ENCODE measurements at regions not wholly inside any gene's neighbourhood (a gene's known extent, or its start where the extent isn't known, plus 50 kb on each side); places are given as distances from the start of the nearest gene placed in this dataset.

- no peak overlapping the region for H3K27ac Mint-ChIP-seq
- H3K27me3 ChIP-seq (ENCODE audit: insufficient read depth, low read length): no peaks in the 10 kb centered on the region
- peaks cover 2% of the 10 kb centered on the region; the same call in 1 of the 2 replicates for H3K4me1 ChIP-seq (ENCODE audit: insufficient read depth, low read length)
- no peak overlapping the region for H2BK12ac ChIP-seq (ENCODE audit: insufficient read length, low read depth, low read length)
- no peak overlapping the region for H2BK15ac ChIP-seq (ENCODE audit: low read depth, low read length)
- H2AFZ ChIP-seq (ENCODE audit: low read length): no peak overlapping the region
- H3K9ac ChIP-seq (ENCODE audit: extremely low read depth, insufficient read length, low read length): no peak overlapping the region
- DNase-seq: no peak
- no peaks in the 10 kb centered on the region for H3K23me2 ChIP-seq (ENCODE audit: insufficient read length, low read depth, low read length, poor library complexity, severe bottlenecking)
- H2BK5ac ChIP-seq (ENCODE audit: insufficient read length, low read length): no peak overlapping the region
- no peak overlapping the region for H3K4me3 Mint-ChIP-seq
- H4K20me1 ChIP-seq (ENCODE audit: control insufficient read depth, insufficient read depth, insufficient read length): no peaks in the 10 kb centered on the region
- no peak overlapping the region for H3K27ac ChIP-seq (ENCODE audit: insufficient read length, low read depth, low read length)
- no peak overlapping the region for H2BK120ac ChIP-seq (ENCODE audit: low read depth, low read length, poor library complexity, severe bottlenecking)
- no peak overlapping the region for H3K14ac ChIP-seq (ENCODE audit: insufficient read depth, low read length)
- H3K9me3 ChIP-seq (ENCODE audit: control insufficient read depth, low read depth, low read length): no peaks in the 10 kb centered on the region
- no peak overlapping the region for H3K4ac ChIP-seq (ENCODE audit: low read depth, low read length)
- H3K36me3 Mint-ChIP-seq (ENCODE audit: insufficient read depth in 1 of 3, low read depth in 3 of 3): peaks cover 0 to 12% (median 2%) of the 10 kb centered on the region in 3 experiments; a peak in 4 of 7 replicates
- no peaks in the 10 kb centered on the region for H3K27me3 Mint-ChIP-seq (ENCODE audit: low read depth)
- H3K9me3 Mint-ChIP-seq: peaks cover 3 to 5% of the 10 kb centered on the region in 2 experiments; a peak in 2 of 5 replicates
- H3K4me1 Mint-ChIP-seq: peaks cover 28 to 33% of the 10 kb centered on the region in 2 experiments
- H2BK20ac ChIP-seq (ENCODE audit: low read depth, low read length, poor library complexity, severe bottlenecking): no peak overlapping the region
- H3K79me2 ChIP-seq (ENCODE audit: insufficient read depth, low read length): no peaks in the 10 kb centered on the region
- H3K18ac ChIP-seq (ENCODE audit: insufficient read length, low read depth, low read length): no peak overlapping the region
- no peak overlapping the region for H4K5ac ChIP-seq (ENCODE audit: insufficient read length, low read depth, low read length)
- H3K56ac ChIP-seq (ENCODE audit: insufficient read length, low read depth, low read length): no peak overlapping the region
- H3T11ph ChIP-seq (ENCODE audit: low read length): no peak overlapping the region
- no peaks in the 10 kb centered on the region for H3K79me1 ChIP-seq (ENCODE audit: insufficient read depth, low read depth, low read length, poor library complexity, severe bottlenecking)
- TF ChIP-seq CTCF (conservative IDR thresholded peaks at IDR 0.05): no peak
- no peak overlapping the region for H4K8ac ChIP-seq (replicated peaks; ENCODE audit: insufficient read length, low read depth, low read length)
- H4K91ac ChIP-seq (ENCODE audit: insufficient read length, low read depth, low read length): no peak overlapping the region
- no peak overlapping the region for H3K23ac ChIP-seq (ENCODE audit: insufficient read length, low read depth, low read length)
- H3K4me2 ChIP-seq (ENCODE audit: insufficient read depth, insufficient read length, low read length): no peak overlapping the region
- no peak overlapping the region for H2AK5ac ChIP-seq (ENCODE audit: insufficient read length, low read length)
Observed at GRCh38 chr15:36235173-36235572, 344.3 kb upstream of the CDIN1 start.

Measured in H9 (cell line).